Gastroesophageal sphincter (tissue), 3 donors: ENCODE measurements at regions not wholly inside any gene's neighbourhood (a gene's known extent, or its start where the extent isn't known, plus 50 kb on each side); places are given as distances from the start of the nearest gene placed in this dataset.

ENCODE experiments used
- CTCF ChIP-seq, 4 experiments: fragments of 200-600 bp in 2 of 4; fragments of 450-650 bp in 2 of 4; sonication (generic) in 1 of 4; IDR thresholded peaks; one replicate each; pipeline ENCODE4 v1.5.1; 2017 to 2019; ENCODE audit warnings: antibody characterized with exemption in 4 of 4, mild to moderate bottlenecking in 2 of 4, moderate library complexity in 2 of 4
- EP300 ChIP-seq: sonication (generic); formaldehyde crosslinking; IDR thresholded peaks from one replicate; pipeline ENCODE4 v1.6.1; 2017; ENCODE audit warnings: antibody characterized with exemption, mild to moderate bottlenecking
- POLR2A ChIP-seq, 2 donors: fragments of 450-650 bp; IDR thresholded peaks; one replicate each; pipeline ENCODE4 v1.6.1; 2017; ENCODE audit warnings: antibody characterized with exemption in 2 of 2, mild to moderate bottlenecking in 2 of 2, moderate library complexity in 1 of 2
- POLR2AphosphoS5 ChIP-seq: sonication (generic); formaldehyde crosslinking; IDR thresholded peaks from one replicate; pipeline ENCODE4 v1.6.1; 2017; ENCODE audit warnings: antibody characterized with exemption

GRCh38 chr12:68483592-68484383 lies 126.9 kb upstream of the RAP1B start:
- TF ChIP-seq POLR2AphosphoS5: no peak
- no peak for TF ChIP-seq CTCF (IDR thresholded peaks at IDR 0.05)
- no peak for TF ChIP-seq EP300
- TF ChIP-seq POLR2A (IDR thresholded peaks at IDR 0.05): no peak
